Breast epithelium (tissue), 4 donors: ENCODE measurements at regions not wholly inside any gene's neighbourhood (a gene's known extent, or its start where the extent isn't known, plus 50 kb on each side); places are given as distances from the start of the nearest gene placed in this dataset.

Experiments used
- DNase-seq, 2 donors: peaks; one replicate each; pipeline ENCODE4 v3.0.0-alpha.2; 2019; ENCODE audit warnings: low spot score in 2 of 2
- H3K27ac ChIP-seq, 2 donors: fragments of 200-600 bp; sonication (generic) in 1 of 2; one replicate each; pipeline ENCODE4 v1.5.1; 2016 to 2019; ENCODE audit warnings: mild to moderate bottlenecking in 1 of 2
- H3K27me3 ChIP-seq, 2 donors: fragments of 200-600 bp; sonication (generic) in 1 of 2; one replicate each; pipeline versions ENCODE4 v1.5.1 to v1.6.0; 2017 to 2019; ENCODE audit warnings: control low read depth in 1 of 2, mild to moderate bottlenecking in 1 of 2
- H3K36me3 ChIP-seq: fragments of 200-600 bp; one replicate; pipeline ENCODE4 v1.5.1; 2019
- H3K4me1 ChIP-seq, 2 donors: fragments of 200-600 bp; sonication (generic); one replicate each; pipeline ENCODE4 v1.5.1; 2016 to 2019; ENCODE audit warnings: control low read depth in 1 of 2
- H3K4me3 ChIP-seq, 3 donors: fragments of 200-600 bp; sonication (generic); 1 replicate in 2 of 3; 2 replicates in 1 of 3; pipeline ENCODE4 v1.5.1; 2016 to 2019; ENCODE audit warnings: mild to moderate bottlenecking in 3 of 3, moderate library complexity in 2 of 3
- H3K9me3 ChIP-seq, 2 donors: fragments of 200-600 bp; sonication (generic) in 1 of 2; one replicate each; pipeline ENCODE4 v1.5.1; 2016 to 2019; ENCODE audit warnings: control low read depth in 1 of 2
- POLR2A ChIP-seq: fragments of 450-650 bp; IDR thresholded peaks from one replicate; pipeline ENCODE4 v1.6.1; 2016; ENCODE audit warnings: antibody characterized with exemption, mild to moderate bottlenecking, moderate library complexity
- POLR2AphosphoS5 ChIP-seq, 3 donors: sonication (generic); formaldehyde crosslinking; IDR thresholded peaks; one replicate each; pipeline ENCODE4 v1.6.1; 2017; ENCODE audit warnings: antibody characterized with exemption in 3 of 3
- intact Hi-C: fragments of 100-400 bp; cut with DNase I; formaldehyde crosslinking; loops from one replicate; pipeline ENCODE4 v1.15.1; 2023; ENCODE audit warnings: low total_unique reads
- TF ChIP-seq, protein P1 (sequence below), 3 donors: fragments of 450-650 bp; IDR thresholded peaks; one replicate each; pipeline ENCODE4 v1.5.1; 2016 to 2017; ENCODE audit warnings: antibody characterized with exemption in 3 of 3, mild to moderate bottlenecking in 3 of 3, moderate library complexity in 3 of 3

DNA sequence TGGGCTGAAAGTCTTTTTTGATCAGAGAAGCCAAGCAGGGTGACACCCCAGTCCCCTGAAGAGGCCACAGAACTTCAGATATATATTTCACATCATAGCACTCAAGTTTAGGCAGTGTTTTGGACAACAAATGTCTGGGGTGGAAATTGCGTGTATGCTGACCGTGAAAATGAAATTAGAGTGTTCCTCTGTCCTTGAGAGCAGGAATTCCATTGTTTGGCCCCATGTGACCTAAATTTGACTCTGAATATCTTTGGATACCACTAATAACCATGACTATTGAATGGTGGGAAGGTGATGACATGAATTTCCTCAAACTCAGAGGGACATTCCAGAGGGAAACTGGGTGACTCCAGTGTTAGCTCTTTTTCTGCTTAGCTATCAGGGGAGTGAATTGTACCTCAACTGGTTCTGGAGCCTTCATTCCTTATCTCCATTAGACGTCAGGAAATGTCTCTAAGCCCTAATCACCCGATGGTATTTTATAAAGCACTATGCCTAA is 263.5 kb upstream of the RASGRP1 start:
- H3K27ac ChIP-seq = no peak overlapping the region
- no peaks in the 10 kb centered on the region for H3K36me3 ChIP-seq
- intact Hi-C loops = no loop called here
- H3K27me3 ChIP-seq = no peaks in the 10 kb centered on the region
- no peaks in the 10 kb centered on the region for H3K4me1 ChIP-seq
- no peak overlapping the region for H3K4me3 ChIP-seq
- DNase-seq = no peak
- TF ChIP-seq, protein P1, sequence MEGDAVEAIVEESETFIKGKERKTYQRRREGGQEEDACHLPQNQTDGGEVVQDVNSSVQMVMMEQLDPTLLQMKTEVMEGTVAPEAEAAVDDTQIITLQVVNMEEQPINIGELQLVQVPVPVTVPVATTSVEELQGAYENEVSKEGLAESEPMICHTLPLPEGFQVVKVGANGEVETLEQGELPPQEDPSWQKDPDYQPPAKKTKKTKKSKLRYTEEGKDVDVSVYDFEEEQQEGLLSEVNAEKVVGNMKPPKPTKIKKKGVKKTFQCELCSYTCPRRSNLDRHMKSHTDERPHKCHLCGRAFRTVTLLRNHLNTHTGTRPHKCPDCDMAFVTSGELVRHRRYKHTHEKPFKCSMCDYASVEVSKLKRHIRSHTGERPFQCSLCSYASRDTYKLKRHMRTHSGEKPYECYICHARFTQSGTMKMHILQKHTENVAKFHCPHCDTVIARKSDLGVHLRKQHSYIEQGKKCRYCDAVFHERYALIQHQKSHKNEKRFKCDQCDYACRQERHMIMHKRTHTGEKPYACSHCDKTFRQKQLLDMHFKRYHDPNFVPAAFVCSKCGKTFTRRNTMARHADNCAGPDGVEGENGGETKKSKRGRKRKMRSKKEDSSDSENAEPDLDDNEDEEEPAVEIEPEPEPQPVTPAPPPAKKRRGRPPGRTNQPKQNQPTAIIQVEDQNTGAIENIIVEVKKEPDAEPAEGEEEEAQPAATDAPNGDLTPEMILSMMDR (IDR thresholded peaks at IDR 0.05) = no peak
- TF ChIP-seq POLR2AphosphoS5 (IDR thresholded peaks at IDR 0.05) = no peak
- H3K9me3 ChIP-seq = no peaks in the 10 kb centered on the region

DNA sequence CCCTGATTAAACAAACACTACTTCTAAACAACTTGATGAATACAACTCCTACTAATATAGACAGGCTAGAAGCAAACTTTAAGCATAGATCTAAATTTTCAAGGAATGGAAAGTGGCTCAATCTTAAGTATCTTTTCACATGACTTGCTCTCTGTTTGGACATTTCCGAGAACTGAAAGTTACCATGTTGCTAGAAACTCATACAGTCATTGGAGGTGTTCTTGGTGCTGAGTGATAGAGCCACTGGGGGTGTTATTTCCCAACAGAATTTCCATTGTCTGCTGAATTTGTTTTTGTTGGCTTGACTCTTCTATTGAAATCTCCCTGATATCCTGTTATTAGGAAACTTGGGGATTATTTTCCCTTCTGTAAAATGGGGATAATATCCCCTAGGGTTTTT is 264.5 kb upstream of the RASGRP1 start:
- intact Hi-C loops = no loop called here
- TF ChIP-seq, protein P1 (IDR thresholded peaks at IDR 0.05) = no peak
- TF ChIP-seq POLR2AphosphoS5 (IDR thresholded peaks at IDR 0.05) (no peak), POLR2A (no peak)
- no peak overlapping the region for H3K4me3 ChIP-seq
- H3K9me3 ChIP-seq = no peaks in the 10 kb centered on the region
- no peaks in the 10 kb centered on the region for H3K27me3 ChIP-seq
- DNase-seq = no peak
- no peaks in the 10 kb centered on the region for H3K36me3 ChIP-seq
- H3K27ac ChIP-seq = no peak overlapping the region
- no peaks in the 10 kb centered on the region for H3K4me1 ChIP-seq

DNA sequence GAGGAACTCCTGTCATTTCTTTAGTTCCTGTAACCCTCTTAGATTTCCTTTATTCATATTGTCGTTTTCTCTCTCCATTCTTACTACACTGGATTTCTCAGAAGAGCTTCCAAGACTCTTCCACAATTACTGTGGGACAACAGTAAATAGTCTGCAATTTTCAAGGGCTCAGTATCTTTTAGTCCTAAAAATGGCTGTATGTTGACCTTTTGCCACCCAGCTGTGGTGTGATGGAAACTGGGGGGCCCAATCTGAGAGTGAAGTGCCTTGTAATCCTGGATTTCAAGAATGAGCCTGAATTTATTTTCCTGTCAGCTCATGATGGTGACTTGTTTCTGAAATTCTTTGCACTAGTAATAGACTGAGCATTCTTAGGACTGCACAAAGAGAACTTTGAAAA is 277.6 kb upstream of the RASGRP1 start:
- Histone ChIP-seq H3K4me3 (no peak overlapping the region), H3K36me3 (no peaks in the 10 kb centered on the region), H3K27ac (no peak overlapping the region), H3K9me3 (no peaks in the 10 kb centered on the region), H3K4me1 (no peaks in the 10 kb centered on the region), H3K27me3 (no peaks in the 10 kb centered on the region)
- intact Hi-C loops = no loop called here
- TF ChIP-seq, protein P1 (IDR thresholded peaks at IDR 0.05) = no peak
- no peak for TF ChIP-seq POLR2AphosphoS5 (IDR thresholded peaks at IDR 0.05)
- no peak for TF ChIP-seq POLR2A
- no peak for DNase-seq

DNA sequence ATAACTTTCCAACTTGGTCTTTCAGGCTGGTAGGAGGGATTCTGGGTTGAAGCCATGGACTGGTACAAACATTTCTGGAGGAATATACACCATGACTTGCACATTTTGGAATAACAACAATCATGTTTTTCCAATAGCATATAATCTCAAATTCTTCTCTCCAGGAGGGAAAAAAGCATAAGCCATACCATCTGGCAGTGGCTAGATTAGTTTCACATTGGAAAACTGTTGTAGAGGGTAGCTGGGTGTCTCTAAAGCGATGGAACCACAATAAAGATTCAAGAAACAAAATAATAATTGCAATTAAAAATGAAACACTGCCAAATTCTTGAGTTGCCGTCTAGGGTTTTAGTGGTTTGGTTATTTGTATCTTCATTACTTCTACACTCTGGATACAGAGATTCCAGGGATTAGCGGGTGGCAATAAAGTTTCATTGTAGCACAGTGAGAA is 278.5 kb upstream of the RASGRP1 start:
- Histone ChIP-seq H3K4me3 (no peak overlapping the region), H3K36me3 (no peaks in the 10 kb centered on the region), H3K4me1 (no peaks in the 10 kb centered on the region), H3K9me3 (no peaks in the 10 kb centered on the region), H3K27ac (no peak overlapping the region), H3K27me3 (no peaks in the 10 kb centered on the region)
- no peak for TF ChIP-seq POLR2A
- TF ChIP-seq, protein P1 (IDR thresholded peaks at IDR 0.05) = no peak
- no peak for TF ChIP-seq POLR2AphosphoS5 (IDR thresholded peaks at IDR 0.05)
- DNase-seq = no peak
- intact Hi-C loops = no loop called here

DNA sequence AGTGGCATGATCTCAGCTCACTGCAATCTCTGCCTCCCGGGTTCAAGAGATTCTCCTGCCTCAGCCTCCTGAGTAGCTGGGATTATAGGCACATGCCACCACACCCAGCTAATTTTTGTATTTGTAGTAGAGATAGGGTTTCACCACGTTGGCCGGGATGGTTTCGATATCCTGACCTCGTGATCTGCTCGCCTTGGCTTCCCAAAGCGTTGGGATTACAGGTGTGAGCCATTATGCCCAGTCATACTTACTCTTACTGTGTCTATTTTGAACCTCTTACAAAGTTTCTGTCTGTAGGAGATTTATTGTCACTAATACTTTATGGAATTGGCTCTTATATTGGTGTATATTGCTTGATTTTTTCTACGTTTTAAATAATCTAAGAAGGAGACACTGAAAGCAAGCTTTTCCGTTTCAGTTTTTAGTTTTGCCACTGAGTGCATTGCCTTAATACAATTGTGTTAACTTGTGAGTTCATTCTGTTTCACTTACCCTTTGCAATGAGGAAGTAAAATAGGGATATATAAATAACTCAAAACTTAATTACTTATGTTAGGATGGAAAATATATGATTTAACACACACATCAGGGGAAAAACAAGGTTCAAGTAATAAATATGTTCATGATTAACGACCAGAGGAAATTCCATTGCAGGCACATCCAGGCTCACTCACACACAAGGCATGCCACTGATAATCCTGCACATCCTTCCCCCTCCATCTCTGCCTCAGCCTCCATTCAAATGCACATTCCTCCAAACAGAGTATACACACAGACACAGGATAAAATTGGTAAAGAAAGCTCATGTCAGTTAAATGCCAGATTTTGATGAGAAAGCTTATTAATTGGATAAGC is 279.3 kb upstream of the RASGRP1 start:
- no peaks in the 10 kb centered on the region for H3K36me3 ChIP-seq
- intact Hi-C loops = no loop called here
- no peak overlapping the region for H3K27ac ChIP-seq

More for the DNA sequence above, 279.3 kb upstream of the RASGRP1 start:
- Histone ChIP-seq H3K4me1 (no peaks in the 10 kb centered on the region), H3K27me3 (no peaks in the 10 kb centered on the region), H3K9me3 (no peaks in the 10 kb centered on the region), H3K4me3 (no peak overlapping the region)
- no peak for TF ChIP-seq POLR2A
- TF ChIP-seq POLR2AphosphoS5 (IDR thresholded peaks at IDR 0.05) = no peak
- TF ChIP-seq, protein P1 (IDR thresholded peaks at IDR 0.05) = no peak
- no peak for DNase-seq
